GM12892 (cell line): ENCODE measurements at regions not wholly inside any gene's neighbourhood (a gene's known extent, or its start where the extent isn't known, plus 50 kb on each side); places are given as distances from the start of the nearest gene placed in this dataset.

Experiments
- DNase-seq: peaks from one replicate; pipeline ENCODE4 v3.0.0; 2011; ENCODE audit not compliant: insufficient read length
- FAIRE-seq: peaks from 2 replicates; lab custom pipeline; 2011; peaks lifted over from hg19 to GRCh38; lab: Jason Lieb, UNC
- POLR2A ChIP-seq: IDR thresholded peaks from 2 replicates; pipeline ENCODE4 v1.6.1; 2011; ENCODE audit warnings: low read depth, low read length, control low read depth
- POLR2AphosphoS5 ChIP-seq: IDR thresholded peaks from 2 replicates; pipeline ENCODE4 v1.6.1; 2011; ENCODE audit warnings: low read depth, low read length, control low read depth
- TAF1 ChIP-seq: IDR thresholded peaks from 2 replicates; pipeline ENCODE4 v1.6.1; 2011; ENCODE audit warnings: low read depth, mild to moderate bottlenecking, control low read depth, low read length, borderline replicate concordance

DNA sequence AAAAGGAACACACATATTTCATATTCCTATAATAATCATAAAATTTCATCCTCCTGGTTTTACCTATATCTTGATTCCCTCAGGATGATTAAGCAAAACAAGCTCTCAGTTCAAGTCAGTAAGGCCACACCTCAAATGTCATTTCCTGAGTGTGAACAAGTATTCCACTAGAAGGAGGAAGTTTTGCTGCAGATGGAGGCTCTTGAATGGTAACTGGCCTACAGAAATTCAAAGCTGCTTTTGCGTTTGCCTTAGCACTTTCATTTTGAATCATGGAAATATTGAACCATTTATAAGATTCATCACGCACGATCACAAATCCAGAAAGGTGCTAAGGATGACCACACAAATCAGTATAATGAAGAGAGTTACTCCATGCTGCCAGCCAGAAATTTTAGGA, 254.4 kb upstream of the CXXC4 start:
- FAIRE-seq (peak; percentile 57), DNase-seq (no peak)
- TF ChIP-seq POLR2AphosphoS5 (no peak), POLR2A (no peak), TAF1 (no peak)

DNA sequence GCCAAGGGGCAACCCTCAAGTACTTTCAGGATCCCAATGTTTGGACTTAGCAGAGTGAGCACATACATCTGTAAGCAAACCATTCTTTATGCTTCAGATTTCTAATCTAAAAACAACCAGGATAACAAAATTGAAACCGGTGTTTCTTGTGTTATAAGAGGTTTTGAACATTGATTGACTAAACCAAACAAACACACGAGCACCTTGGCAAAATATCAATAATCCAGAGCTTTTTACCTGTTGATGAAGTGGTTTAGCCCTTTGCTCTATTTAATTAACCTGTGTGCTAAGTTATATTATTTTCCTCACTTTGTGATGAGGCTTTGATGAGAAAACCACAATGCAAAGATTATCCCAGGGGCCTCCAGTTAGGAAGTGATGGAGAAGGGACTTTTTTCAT, 255.3 kb upstream of the CXXC4 start:
- FAIRE-seq (no peak), DNase-seq (no peak)
- TF ChIP-seq TAF1, result no peak
- TF ChIP-seq POLR2A, result no peak
- TF ChIP-seq POLR2AphosphoS5, result no peak

DNA sequence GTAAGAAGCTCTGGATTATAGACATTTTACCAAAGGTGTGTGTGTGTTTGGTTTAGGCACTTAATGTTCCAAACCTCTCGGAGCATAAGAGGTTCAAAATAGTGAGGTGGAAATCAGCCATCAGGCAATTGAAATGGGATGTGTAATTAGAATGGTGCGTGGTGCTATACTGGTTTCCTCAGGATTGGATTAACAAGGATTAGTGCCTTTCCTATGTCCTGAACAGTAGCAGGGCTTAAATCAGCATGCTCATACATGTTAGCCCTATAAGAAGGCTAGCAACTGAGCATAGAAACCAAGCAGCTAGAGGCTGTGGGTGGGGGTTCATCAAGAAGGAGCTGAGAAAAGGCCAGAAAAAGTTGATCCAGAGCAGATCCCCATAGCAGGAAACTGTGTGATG, 256.8 kb upstream of the CXXC4 start:
- DNase-seq, result no peak
- peak; percentile 21 for FAIRE-seq
- TF ChIP-seq POLR2A (no peak), POLR2AphosphoS5 (no peak), TAF1 (no peak)

DNA sequence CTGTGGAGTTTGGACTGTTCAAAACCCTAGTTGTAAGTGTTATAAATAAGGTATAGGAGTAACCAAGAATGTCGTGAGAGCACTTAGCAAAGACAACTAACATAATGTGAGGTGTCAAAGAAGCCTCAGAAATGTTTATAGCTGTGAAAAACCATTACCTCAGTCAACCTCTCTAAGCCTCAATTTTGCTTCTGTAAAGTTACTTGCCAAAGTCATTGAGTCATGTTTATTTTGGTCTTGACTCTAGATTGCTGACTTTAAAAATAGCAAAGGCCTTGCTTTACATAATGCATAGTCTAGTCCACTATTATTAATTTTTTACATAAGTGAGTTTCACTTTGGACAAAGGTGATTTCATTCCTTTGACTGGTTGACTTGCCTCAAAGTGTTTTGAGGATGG, 257.6 kb upstream of the CXXC4 start:
- FAIRE-seq (peak; percentile 14), DNase-seq (no peak)
- no peak for TF ChIP-seq POLR2AphosphoS5
- no peak for TF ChIP-seq TAF1
- TF ChIP-seq POLR2A, result no peak

DNA sequence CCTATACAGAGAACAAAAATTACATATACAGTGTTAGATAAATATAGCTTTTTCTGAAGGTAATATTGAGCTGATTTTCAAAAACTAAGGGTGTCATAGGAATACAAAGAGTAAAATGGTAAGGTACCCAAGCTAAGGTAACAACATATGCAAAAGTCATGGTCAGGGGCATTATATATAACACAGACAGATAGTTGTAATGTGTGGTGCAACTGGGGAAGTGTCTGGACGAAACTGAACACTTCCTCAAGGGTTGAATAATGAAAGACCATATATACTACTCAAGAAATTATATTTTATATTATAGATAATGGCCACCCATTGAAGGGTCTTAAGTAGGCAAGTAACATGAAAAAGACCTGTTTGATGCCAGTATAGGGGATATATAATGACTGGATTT, 262.1 kb upstream of the CXXC4 start:
- FAIRE-seq, result no peak
- TF ChIP-seq POLR2AphosphoS5 (no peak), TAF1 (no peak), POLR2A (no peak)
- DNase-seq, result no peak

DNA sequence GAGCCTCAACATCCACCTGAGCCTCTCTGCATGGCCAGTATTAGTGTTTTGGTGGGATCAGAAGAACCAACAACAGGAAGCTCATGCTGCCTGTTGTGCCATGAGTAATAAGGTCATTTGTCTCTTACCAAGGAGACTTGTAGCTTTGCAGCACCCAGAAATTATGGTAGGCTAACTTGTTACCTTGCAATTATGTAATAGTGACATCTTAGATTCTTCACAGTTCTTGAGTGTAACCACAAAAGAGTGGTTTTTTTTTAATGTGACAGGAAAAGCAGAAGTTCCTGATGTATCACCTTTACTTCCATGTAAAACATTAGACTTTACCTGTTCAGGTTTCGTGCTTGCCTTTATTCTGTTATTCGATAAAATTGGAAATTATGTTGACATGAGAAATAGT, 263.9 kb upstream of the CXXC4 start:
- FAIRE-seq (no peak), DNase-seq (no peak)
- TF ChIP-seq POLR2AphosphoS5, result no peak
- TF ChIP-seq TAF1, result no peak
- no peak for TF ChIP-seq POLR2A

DNA sequence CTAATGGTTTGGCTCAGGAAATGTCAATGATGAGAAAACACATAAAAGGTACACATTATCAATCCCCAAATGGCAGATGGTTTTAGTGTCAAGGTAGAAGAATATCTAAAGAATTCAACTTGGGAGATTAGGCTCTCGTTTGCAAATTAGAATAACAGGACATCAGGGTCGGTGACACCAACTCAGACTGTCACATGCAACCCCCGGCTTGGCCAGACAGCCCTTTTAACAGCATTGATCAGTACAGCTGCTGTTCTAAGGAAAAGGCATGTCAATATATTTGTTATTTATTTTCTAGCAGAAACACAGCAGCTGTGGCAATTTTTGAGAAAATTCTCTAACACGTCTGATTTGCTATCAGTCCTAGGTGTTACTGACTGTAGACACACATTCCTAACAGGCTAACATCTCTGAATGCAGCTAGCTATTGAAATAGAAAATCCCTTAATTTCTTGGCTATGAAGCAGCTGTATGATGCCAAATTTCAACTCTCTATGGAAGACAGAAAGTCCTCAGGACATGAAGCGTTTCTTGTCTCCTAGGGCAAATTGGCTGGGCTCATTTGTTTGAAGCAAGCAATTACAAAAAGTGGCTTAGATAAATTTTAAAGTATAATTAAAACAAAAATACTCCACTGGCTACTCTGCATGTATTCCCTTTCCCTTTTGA, 269.0 kb upstream of the CXXC4 start:
- TF ChIP-seq POLR2AphosphoS5, result no peak
- TF ChIP-seq TAF1, result no peak
- TF ChIP-seq POLR2A, result no peak
- no peak for FAIRE-seq
- no peak for DNase-seq

DNA sequence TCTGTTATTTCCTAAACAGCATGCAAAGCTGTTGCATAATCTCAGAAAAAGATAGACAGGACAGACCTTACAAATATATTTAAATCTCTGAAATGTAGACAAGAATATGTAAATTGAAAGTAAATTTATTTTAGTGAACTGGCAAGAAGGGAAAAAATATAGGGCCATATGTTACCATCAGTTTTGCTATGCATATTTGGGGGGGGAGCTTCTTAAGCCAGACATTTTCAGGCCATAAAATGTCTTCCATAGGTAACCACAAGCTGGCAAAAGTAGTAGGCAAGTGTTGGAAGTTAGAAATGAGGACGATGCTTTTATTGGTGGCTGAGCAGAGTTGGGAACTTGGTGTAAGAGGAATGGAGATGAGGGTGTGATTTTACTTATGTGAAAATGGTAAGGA, 272.0 kb upstream of the CXXC4 start:
- TF ChIP-seq POLR2AphosphoS5 (no peak), POLR2A (no peak), TAF1 (no peak)
- DNase-seq (no peak), FAIRE-seq (no peak)

DNA sequence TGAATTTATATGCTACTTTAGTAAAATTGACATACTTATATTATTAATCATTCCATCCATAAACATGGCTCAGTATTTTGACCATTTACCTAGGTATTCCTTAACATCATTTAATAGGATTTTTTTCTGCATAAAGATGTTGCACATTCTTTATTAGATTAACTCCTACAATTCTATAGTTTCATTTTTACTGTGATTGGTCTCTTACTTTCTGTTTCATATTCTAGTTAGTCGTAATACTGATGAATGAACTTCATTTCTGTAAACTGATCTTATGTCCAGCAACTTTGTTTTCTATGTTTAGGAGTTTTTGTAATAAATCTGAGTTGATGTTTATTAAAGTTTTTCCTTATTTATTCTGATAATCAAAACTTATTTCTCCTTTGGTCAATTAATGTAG, 278.2 kb upstream of the CXXC4 start:
- TF ChIP-seq POLR2AphosphoS5 (no peak), TAF1 (no peak), POLR2A (no peak)
- FAIRE-seq (peak; percentile 17), DNase-seq (no peak)

DNA sequence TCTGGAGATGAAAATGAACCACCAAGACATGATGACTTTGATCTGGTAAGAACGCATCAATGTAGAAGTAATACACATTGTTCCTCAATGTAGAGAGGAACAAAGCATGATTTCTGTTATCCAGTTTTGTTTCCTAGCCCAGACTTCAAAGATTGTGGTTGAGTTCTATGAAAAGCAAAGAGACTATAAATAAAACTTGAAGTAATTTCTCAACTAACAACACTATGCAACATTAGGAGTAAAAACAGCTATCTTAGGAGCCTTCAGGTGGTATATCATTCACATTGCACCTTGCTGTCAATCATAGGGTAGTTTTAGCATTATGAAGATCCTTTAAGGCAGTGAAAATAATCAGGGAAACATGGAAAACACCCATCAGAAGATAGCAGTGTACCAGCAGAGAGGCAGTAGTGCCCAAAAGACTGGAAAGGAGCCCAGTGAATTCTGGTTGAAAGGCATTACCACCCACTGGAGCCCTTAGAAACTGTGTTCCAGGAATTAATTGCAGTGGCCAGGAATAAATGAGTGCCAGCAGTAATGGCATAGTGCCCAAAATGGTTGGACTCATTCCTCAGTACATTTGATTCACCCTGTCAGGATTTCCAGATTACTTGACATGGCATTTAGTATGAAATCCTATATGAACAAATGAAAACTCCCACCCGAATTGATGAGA, 300.7 kb upstream of the CXXC4 start:
- no peak for TF ChIP-seq POLR2A
- TF ChIP-seq POLR2AphosphoS5, result no peak
- TF ChIP-seq TAF1, result no peak
- peak; percentile 64 for FAIRE-seq
- DNase-seq, result no peak

DNA sequence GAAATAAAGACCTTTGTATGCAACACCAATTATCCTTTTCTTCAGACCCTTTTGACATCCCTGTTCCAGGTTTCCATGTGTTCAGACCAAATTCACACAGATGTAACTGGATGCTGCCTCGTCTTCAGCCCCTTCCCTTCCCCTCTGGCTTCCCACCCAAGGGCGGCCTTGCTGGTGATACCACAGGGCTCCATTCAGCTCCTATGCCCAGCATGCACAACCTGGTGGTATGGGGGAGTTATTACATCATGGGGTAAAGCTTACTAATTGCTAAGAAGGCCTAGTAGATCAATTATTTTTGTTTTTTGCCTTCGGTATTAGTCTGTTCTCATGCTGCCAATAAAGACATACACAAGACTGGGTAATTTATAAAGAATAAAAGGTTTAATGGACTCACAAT, 317.0 kb upstream of the CXXC4 start:
- TF ChIP-seq TAF1, result no peak
- no peak for TF ChIP-seq POLR2AphosphoS5
- no peak for TF ChIP-seq POLR2A
- DNase-seq (no peak), FAIRE-seq (no peak)

DNA sequence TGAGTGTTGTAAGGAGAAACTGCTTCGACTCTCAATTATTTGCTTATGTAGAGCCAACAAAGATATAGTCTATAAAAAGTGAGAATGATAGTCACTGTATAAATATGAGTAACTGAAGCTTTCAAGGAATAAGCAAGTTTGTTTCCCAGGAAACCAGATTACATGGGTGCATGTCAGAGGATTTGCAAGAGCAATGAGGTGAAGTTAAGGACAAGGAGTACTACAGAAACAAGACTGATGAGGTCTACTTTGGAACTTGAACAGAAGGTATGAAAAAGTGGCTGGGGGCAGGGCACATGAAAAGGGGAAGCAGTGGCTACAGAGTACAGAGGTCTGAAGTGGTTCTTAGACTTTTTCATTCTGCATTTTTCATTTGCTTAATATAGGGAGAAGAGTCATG, 321.0 kb upstream of the CXXC4 start:
- FAIRE-seq (peak; percentile 9), DNase-seq (no peak)
- no peak for TF ChIP-seq POLR2AphosphoS5
- no peak for TF ChIP-seq TAF1
- TF ChIP-seq POLR2A, result no peak

DNA sequence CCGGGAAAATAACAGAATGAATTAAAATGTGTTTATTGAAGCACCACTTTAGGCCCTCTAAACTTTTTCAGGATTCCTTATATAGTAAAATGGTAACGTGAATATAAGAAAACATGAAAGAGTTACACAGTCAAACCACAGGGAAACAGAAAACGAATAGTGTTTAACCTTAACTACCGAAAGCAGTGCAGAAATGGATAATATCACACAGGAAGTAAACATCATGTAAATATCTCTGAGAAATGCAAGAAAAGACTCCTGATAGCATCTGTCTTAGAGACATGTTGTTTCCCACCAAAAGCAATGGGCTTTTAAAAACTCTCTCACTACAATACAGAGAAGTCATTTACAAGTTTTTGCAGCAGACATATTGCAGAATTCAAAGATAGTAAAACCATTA, 323.9 kb upstream of the CXXC4 start:
- no peak for FAIRE-seq
- DNase-seq, result no peak
- TF ChIP-seq POLR2AphosphoS5, result no peak
- TF ChIP-seq TAF1, result no peak
- TF ChIP-seq POLR2A, result no peak
